NCI-H146 treated with DMSO at 0.1 percent for 48 hours (cell line): ENCODE measurements at regions not wholly inside any gene's neighbourhood (a gene's known extent, or its start where the extent isn't known, plus 50 kb on each side); places are given as distances from the start of the nearest gene placed in this dataset.
A peak's percentile ranks its signal among the peaks of the same experiment; 100 is the strongest.
"Not testable (repeated sequence)": the region's sequence is repeated elsewhere in the genome, so short reads cannot be mapped to it uniquely, and the experiment has no call there.

Source experiments
- DNase-seq: peaks from one replicate; lab custom pipeline; 2025; ENCODE audit not compliant: unreplicated experiment; lab: John Stamatoyannopoulos, UW

- no peak for DNase-seq
Measured at GRCh38 chr3:162597226-162597625, 1100.6 kb downstream of the OTOL1 start.

DNA sequence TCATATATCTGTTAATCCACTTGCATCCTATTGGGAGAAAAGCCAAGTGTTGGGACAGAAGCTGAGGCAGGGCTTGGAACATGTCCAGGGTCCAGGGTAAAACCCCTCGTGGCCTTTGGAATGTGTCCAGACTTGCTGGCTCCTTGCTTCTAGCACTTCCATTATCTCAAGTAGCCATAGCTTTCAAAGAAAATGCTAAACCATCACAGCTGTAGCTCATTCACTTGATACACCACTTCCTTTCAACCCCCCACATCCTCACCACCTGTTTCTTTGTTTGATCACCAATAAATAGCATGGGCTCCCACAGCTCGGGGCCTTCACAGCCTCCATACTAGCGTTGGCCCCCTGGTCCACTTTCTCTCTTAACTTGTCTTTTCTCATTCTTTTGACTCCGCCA is 1101.9 kb downstream of the OTOL1 start:
- DNase-seq = peak; percentile 48

DNA sequence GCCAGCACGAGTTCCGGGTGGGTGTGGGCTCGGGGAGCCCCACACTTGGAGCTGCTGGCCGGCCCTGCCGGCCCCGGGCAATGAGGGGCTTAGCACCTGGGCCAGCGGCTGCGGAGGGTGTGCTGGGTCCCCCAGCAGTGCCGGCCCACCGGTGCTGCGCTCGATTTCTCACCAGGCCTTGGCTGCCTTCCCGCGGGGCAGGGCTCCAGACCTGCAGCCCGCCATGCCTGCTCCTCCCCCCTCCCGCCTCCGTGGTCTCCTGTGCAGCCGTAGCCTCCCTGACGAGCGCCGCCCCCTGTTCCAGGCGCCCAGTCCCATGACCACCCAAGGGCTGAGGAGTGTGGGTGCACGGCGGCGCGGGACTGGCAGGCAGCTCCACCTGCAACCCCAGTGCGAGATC is 1103.1 kb downstream of the OTOL1 start:
- DNase-seq = not testable (repeated sequence)

DNA sequence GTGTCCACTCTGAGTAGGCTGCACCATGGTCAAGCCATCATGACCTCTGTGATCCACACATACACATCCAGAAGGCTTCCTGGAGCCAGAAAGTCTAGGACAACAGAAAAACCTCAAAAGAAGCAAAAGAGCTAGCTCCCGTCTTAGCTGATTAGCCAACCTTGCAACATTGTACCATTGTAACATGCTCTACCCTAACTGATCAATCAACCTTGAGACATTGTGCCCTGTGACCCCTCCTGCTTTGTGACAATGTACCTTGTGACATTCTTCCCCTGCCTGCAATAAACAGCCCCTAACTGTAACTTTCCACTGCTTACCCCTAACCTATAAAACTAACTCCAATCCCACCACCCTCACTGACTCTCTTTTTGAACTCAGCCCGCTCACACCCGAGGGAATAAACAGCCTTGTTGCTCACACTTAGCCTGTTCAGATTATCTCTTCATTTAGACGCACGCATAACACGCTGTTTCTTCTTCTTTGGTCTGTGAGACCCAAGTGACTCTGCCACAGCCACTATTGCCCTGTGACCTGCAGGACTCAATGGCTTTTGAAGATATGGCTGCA is 1104.6 kb downstream of the OTOL1 start:
- no peak for DNase-seq

- DNase-seq = no peak
Measured at GRCh38 chr3:162602619-162603018, 1106.0 kb downstream of the OTOL1 start.

- no peak for DNase-seq
Measured at GRCh38 chr3:162605651-162606204, 1109.1 kb downstream of the OTOL1 start.

DNA sequence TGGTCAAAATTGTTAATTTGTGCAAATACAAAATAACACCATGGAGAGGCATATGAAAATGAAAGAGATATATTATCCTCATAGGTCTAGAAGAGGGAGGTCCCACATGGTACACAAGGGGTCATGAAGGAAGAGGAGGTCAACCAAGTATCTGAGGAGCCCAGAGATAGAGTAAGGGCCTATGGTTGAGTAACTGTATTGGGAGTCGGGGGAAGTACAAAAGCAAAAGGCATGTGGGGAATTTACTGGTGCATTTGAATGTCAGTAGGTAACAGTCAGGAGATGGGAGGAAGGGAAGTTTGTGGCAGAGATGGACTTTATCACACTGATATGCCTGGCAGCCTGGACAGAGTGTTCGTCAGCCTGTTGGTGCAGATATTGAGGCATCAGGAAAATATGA is 1113.7 kb downstream of the OTOL1 start:
- no peak for DNase-seq

DNA sequence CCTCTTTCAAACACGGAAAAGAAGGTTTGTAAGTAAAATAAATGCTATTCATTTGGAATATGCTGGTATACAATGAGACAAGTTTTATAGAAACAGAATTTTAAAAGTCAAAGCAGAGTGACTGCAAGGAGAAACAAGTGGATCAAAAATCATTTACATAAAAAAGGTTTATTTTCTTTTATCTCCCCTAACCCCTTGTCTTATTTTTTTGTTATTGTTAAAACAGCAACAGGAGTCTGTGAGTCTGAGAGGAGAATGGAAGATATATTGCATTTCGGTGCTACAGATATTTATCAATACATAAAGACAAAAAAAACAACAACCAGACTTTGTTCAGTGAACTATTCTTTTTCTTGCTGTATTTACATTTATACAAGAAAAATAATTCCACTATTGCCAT is 1116.4 kb downstream of the OTOL1 start:
- DNase-seq = no peak

DNA sequence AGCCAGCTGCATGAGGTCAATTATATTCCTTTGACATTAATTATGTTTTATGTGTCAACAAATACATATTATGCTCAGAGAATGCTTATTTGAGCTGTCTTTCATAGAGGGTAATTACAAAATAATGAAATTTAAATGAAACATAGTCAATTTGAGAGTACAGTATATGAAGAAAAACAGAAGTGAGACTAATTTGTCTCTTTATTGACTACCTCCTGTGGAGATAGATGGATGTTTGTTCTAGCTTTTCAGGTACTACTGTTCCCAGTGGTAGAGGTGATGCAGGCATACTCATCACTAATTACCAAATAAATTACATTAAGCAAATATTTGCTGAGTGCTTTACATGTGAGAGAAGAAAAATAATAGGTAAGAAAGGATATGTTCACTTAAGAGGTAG is 1129.6 kb downstream of the OTOL1 start:
- peak; percentile 93 for DNase-seq

DNA sequence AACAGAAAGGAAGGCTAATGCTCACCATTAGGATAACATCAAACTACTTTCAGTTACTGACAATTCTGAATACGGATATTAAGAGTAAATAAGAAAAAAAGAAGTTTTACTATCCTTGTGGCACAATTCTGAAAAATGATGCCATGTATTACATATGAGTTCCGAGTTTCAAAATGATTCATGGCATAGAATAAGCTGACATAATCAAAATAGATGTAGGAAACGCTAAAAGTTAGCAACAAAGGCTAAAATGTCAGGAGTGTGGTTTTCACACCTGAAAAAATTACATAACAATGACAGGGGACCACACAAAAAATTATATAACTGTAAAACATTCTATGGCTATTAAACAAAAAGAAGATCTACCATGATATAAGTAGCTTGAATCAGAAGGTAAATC is 1131.9 kb downstream of the OTOL1 start:
- no peak for DNase-seq

DNA sequence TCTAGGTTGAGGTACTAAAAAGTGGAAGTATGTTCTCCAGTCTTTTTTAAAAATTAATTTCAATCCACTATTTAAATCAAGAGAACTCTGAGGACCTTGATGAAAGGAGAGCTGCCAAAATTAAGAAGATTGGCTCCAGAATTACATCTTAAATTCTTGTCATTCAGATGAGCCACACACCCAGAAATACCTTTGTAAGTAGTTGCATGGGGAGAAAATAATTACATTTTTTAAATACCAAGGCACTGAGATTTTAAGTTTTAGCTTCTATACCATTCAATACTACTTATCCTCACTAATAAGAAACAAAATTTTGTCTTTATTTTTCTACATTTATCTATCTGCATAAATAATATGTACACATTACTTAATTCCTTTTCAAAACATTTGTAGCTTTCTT is 1132.8 kb downstream of the OTOL1 start:
- DNase-seq = no peak

- DNase-seq = no peak
Measured at GRCh38 chr3:162632672-162633071, 1136.1 kb downstream of the OTOL1 start.

DNA sequence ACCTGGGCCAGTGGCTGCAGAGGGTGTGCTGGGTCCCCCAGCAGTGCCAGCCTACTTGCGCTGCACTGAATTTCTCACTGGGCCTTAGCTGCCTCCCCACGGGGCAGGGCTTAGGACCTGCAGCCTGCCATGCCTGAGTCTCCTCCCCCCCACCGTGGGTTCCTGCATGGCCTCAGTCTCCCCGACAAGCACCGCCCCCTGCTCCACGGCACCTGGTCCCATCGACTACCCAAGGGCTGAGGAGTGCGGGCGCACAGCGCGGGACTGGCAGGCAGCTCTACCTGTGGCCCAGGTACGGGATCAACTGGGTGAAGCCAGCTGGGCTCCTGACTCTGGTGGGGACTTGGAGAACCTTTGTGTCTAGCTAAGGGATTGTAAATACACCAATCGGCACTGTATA is 1143.6 kb downstream of the OTOL1 start:
- DNase-seq = not testable (repeated sequence)

- DNase-seq = no peak
Measured at GRCh38 chr3:162641317-162641716, 1144.7 kb downstream of the OTOL1 start.

GRCh38 chr3:162641907-162642306 is 1145.3 kb downstream of the OTOL1 start:
- no peak for DNase-seq

DNA sequence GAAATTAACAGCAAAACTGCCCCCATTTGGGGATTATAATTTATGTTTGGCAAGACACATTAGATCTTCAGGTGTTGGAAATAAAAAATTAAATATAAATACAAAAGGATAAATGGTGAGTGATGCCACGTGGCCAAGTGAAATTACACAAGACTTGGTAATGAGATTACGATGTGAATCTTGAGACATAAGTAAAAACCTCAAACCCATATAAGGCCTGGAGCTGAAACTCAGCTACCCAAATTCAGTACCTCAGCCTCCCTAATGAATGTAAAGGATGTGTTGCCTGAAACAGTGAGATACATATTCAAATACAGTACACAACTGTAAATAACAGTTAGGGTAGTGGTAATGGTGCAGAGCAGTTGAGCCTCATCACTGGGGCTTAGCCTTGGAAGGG is 1146.6 kb downstream of the OTOL1 start:
- DNase-seq = no peak

DNA sequence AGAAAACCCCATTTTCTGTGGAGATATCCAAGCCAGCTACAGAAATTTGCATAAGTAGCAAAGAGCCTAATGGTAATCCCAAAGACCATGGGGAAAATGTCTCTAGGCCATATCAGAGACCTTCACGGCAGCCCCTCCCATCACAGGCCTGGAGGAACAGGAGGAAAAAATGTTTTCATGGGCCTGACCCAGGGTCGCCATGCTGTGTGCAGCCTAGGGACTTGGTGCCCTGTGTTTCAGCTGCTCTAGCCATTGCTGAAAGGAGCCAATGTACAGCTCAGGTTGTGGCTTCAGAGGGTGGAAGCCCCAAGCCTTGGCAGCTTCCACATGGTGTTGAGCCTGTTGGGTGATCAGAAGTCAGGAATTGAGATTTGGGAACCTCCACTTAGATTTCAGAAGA is 1150.7 kb downstream of the OTOL1 start:
- DNase-seq = no peak

- no peak for DNase-seq
Measured at GRCh38 chr3:162658003-162658402, 1161.4 kb downstream of the OTOL1 start.

GRCh38 chr3:162665684-162666391 is 1169.2 kb downstream of the OTOL1 start:
- DNase-seq = no peak

DNA sequence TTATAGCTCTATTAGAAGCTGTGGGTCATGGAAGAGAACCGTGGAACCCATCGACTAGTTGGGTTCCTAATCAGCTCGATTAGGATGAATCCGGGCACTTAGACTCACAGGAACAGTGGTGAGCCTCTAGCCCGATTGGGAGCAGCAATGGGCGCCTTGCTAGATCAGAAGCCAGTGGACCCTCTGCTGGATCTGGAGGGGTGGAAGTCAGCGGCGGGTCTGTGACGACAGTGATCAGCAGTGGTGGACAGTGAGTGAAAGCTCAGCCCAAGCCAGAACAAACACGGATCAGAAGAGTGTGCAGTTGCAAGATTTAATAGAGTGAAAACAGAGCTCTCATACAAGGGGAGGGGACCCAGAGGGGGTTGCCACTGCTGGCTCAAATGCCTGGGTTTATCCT is 1170.2 kb downstream of the OTOL1 start:
- DNase-seq = no peak

DNA sequence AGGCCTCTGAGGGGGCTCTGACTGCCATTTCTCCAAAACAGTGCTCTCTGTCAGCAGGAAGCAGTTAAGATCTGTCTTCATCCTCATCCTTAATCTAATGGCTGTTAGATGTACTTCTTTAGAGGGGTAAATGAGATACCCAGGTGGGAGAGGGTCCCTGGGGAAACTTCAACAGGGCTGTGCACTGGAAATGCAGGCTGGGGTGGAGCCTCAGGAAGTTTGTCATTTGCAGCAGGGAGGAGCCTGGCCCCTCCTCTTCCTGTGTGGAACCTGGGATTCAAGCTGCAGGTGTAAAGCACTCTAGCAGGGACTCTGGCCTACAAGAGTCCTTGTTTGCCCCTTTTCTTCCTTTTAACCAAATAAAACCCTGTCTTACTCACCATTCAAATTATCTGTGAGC is 1173.6 kb downstream of the OTOL1 start:
- no peak for DNase-seq

- no peak for DNase-seq
Measured at GRCh38 chr3:162677475-162677874, 1180.9 kb downstream of the OTOL1 start.

DNA sequence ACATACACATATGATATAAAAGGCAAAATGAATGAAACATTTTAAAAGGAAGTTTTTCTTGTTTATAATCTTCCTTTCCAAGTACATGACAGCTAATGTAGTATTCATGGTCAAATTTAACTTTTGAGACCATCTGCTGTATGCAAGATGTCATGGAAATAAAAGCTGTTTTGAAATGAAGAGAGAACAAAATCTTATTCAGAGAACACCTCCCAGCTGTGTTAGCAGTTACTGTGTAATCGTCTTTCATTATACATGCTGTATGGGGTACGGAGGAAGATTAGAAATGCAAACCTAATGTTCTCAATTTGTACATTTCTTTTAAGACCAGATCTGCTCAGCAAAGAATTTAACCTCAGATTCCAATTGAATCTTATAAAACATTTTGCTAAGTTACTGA is 1182.3 kb downstream of the OTOL1 start:
- DNase-seq = peak; percentile 11
